Peyer's patch (tissue), 4 donors: ENCODE measurements at regions not wholly inside any gene's neighbourhood (a gene's known extent, or its start where the extent isn't known, plus 50 kb on each side); places are given as distances from the start of the nearest gene placed in this dataset.
"Not testable (repeated sequence)": the region's sequence is repeated elsewhere in the genome, so short reads cannot be mapped to it uniquely, and the experiment has no call there.

Experiments used
- DNase-seq, 3 donors: peaks; one replicate each; pipeline ENCODE4 v3.0.0-alpha.2; 2017 to 2019
- H3K27ac ChIP-seq, 4 donors: fragments of 200-600 bp; sonication (generic); one replicate each; pipeline ENCODE4 v1.5.1; 2016 to 2019
- H3K27me3 ChIP-seq, 2 donors: fragments of 200-600 bp; sonication (generic); one replicate each; pipeline ENCODE4 v1.5.1; 2019
- H3K36me3 ChIP-seq, 3 donors: fragments of 200-600 bp; sonication (generic); one replicate each; pipeline ENCODE4 v1.5.1; 2016 to 2019
- H3K4me1 ChIP-seq, 4 donors: fragments of 200-600 bp; sonication (generic); one replicate each; pipeline ENCODE4 v1.5.1; 2016 to 2019
- H3K4me3 ChIP-seq, 4 donors: fragments of 200-600 bp; sonication (generic); 1 replicate in 3 of 4; 2 replicates in 1 of 4; pipeline ENCODE4 v1.5.1; 2016 to 2019; ENCODE audit warnings: mild to moderate bottlenecking in 1 of 4
- H3K9me3 ChIP-seq, 4 donors: fragments of 200-600 bp; sonication (generic); one replicate each; pipeline ENCODE4 v1.5.1; 2016 to 2019; ENCODE audit warnings: mild to moderate bottlenecking in 1 of 4
- POLR2A ChIP-seq, 2 donors: fragments of 450-650 bp; IDR thresholded peaks; one replicate each; pipeline ENCODE4 v1.5.1; 2017; ENCODE audit warnings: antibody characterized with exemption in 2 of 2, mild to moderate bottlenecking in 2 of 2, moderate library complexity in 2 of 2
- TF ChIP-seq, protein P1 (sequence below), 6 experiments: fragments of 450-650 bp in 4 of 6; fragments of 200-600 bp in 2 of 6; sonication (generic) in 1 of 6; IDR thresholded peaks; one replicate each; pipeline ENCODE4 v1.5.1; 2017 to 2019; ENCODE audit warnings: antibody characterized with exemption in 6 of 6, mild to moderate bottlenecking in 3 of 6, moderate library complexity in 1 of 6

DNA sequence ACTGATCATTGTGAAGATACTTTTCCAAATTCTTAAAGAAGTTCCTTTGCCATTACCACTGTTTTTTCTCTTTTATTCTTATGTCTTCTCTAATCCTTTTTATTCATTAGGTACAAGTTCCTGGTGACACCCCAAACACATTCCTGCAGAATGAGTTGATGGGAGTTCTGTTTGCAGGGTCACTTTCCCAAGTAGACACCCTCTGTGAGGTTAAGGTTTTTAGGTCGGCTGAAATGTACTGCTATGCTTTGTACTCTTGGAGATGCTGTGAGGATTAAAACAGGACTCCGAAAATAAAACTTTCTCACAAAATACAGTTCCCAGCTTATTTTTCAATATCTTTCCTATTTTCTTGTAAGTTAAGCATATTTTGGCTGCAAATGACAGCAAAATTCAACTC lies 143.3 kb upstream of the TLE4 start:
- no peaks in the 10 kb centered on the region for H3K4me1 ChIP-seq
- H3K27me3 ChIP-seq, result no peaks in the 10 kb centered on the region
- no peak overlapping the region for H3K4me3 ChIP-seq
- no peaks in the 10 kb centered on the region for H3K36me3 ChIP-seq
- no peaks in the 10 kb centered on the region for H3K9me3 ChIP-seq
- DNase-seq, result no peak
- H3K27ac ChIP-seq, result no peak overlapping the region
- no peak for TF ChIP-seq POLR2A (IDR thresholded peaks at IDR 0.05)
- TF ChIP-seq, protein P1, sequence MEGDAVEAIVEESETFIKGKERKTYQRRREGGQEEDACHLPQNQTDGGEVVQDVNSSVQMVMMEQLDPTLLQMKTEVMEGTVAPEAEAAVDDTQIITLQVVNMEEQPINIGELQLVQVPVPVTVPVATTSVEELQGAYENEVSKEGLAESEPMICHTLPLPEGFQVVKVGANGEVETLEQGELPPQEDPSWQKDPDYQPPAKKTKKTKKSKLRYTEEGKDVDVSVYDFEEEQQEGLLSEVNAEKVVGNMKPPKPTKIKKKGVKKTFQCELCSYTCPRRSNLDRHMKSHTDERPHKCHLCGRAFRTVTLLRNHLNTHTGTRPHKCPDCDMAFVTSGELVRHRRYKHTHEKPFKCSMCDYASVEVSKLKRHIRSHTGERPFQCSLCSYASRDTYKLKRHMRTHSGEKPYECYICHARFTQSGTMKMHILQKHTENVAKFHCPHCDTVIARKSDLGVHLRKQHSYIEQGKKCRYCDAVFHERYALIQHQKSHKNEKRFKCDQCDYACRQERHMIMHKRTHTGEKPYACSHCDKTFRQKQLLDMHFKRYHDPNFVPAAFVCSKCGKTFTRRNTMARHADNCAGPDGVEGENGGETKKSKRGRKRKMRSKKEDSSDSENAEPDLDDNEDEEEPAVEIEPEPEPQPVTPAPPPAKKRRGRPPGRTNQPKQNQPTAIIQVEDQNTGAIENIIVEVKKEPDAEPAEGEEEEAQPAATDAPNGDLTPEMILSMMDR (IDR thresholded peaks at IDR 0.05), result no peak

DNA sequence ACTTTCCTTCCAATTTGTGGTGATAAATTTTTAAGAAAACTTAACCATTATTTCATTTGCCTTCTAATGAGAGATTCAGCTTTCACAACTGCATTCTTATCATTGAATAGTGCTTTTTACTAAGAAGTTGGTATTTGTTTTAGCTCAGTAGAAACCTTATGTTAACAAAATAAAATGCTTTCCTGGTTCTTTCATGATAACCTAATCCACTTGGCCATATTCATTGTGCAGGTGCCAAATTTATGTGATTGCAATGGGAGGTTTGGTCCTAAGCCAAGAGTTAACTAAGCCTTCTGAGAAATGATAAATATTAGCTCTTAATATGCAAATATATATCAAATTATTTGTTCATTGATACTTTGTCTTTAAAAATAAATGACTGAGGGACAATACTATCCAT lies 141.1 kb upstream of the TLE4 start:
- Histone ChIP-seq H3K36me3 (no peaks in the 10 kb centered on the region), H3K27ac (no peak overlapping the region), H3K9me3 (no peaks in the 10 kb centered on the region), H3K4me1 (no peaks in the 10 kb centered on the region), H3K27me3 (no peaks in the 10 kb centered on the region), H3K4me3 (no peak overlapping the region)
- no peak for DNase-seq
- no peak for TF ChIP-seq POLR2A (IDR thresholded peaks at IDR 0.05)
- TF ChIP-seq, protein P1 (IDR thresholded peaks at IDR 0.05), result no peak

DNA sequence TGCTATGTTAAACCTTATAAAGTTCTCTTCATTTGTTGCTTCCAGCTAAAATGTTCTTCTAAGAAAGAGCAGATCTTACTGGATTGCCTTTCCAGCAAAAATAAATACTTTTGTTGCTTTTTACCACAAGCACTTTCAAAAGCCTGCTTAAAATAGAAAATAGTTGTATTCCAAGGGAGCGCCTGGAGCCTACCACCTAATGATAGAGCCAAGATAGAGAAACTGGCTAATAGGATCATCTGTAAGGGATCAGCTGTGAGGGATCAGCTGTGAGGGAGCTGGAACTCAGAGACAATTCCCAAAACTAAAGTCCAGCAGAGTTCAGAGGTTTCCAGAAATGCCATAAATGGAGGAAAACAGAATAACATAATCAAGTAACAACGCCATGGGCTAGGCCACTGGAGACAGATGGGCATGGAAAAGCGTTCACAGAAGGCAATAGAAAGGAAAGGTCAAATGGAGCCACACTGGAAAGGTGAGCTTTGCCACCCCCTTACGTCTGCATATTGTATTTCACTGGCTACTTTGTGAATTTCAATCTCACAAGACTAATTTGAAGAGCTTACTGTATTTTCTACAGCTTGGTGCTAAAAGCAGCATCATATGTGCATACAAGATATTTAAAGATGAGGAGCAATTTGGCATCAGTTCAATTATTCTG lies 140.6 kb upstream of the TLE4 start:
- Histone ChIP-seq H3K4me1 (no peaks in the 10 kb centered on the region), H3K9me3 (no peaks in the 10 kb centered on the region), H3K27ac (no peak overlapping the region), H3K36me3 (no peaks in the 10 kb centered on the region), H3K4me3 (no peak overlapping the region), H3K27me3 (no peaks in the 10 kb centered on the region)
- TF ChIP-seq, protein P1 (IDR thresholded peaks at IDR 0.05), result no peak
- TF ChIP-seq POLR2A (IDR thresholded peaks at IDR 0.05), result no peak
- no peak for DNase-seq

DNA sequence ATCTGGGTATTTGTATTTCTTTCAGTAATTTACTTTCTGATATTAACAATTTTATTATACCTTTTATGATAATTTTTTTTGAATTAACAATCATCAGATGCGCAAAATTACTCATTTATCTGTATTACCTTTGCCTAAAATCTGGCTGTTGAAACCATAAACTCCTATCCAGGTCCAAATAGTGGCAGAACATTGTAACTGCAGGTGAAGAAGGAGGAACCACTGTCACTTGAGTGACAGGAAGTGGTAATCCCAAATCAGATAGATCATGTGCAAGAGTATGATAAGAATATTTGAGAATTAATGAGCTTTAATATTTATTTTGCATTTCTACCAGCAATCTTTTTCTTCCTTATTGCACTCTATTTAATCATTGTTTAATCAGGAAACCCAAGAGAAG lies 139.3 kb upstream of the TLE4 start:
- no peaks in the 10 kb centered on the region for H3K9me3 ChIP-seq
- no peak overlapping the region for H3K4me3 ChIP-seq
- no peaks in the 10 kb centered on the region for H3K4me1 ChIP-seq
- no peak overlapping the region for H3K27ac ChIP-seq
- H3K27me3 ChIP-seq, result no peaks in the 10 kb centered on the region
- no peaks in the 10 kb centered on the region for H3K36me3 ChIP-seq
- TF ChIP-seq, protein P1 (IDR thresholded peaks at IDR 0.05), result no peak
- TF ChIP-seq POLR2A (IDR thresholded peaks at IDR 0.05), result no peak
- DNase-seq, result no peak

DNA sequence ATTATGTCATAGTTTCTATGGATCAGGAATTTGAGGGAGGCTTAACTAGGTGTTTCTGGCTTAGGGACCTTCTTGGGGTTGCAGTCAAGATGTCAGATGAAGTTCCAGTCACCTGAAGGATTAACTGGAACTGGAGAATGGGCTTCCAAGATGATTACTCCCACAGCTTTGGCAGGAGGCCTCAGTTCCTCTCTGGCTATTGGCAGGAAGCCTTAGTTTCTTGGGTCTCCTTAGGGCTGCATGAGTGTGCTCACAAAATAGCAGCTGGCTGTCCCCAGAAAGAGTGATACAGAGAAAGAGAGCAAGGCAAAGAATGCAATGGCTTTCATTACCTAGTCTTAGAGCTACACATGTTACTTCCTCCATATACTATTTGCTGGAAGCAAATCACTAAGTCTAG lies 138.1 kb upstream of the TLE4 start:
- Histone ChIP-seq H3K27me3 (no peaks in the 10 kb centered on the region), H3K36me3 (no peaks in the 10 kb centered on the region), H3K4me3 (no peak overlapping the region), H3K27ac (no peak overlapping the region), H3K9me3 (no peaks in the 10 kb centered on the region), H3K4me1 (no peaks in the 10 kb centered on the region)
- DNase-seq, result no peak
- TF ChIP-seq, protein P1 (IDR thresholded peaks at IDR 0.05), result no peak

DNA sequence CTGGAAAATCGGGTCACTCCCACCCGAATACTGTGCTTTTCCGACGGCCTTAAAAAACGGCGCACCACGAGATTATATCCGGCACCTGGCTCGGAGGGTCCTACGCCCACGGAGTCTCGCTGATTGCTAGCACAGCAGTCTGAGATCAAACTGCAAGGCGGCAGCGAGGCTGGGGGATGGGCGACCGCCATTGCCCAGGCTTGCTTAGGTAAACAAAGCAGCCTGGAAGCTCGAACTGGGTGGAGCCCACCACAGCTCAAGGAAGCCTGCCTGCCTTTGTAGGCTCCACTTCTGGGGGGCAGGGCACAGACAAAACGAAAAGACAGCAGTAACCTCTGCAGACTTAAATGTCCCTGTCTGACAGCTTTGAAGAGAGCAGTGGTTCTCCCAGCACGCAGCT lies 132.5 kb upstream of the TLE4 start:
- H3K27ac ChIP-seq, H3K4me1 ChIP-seq, H3K4me3 ChIP-seq, H3K36me3 ChIP-seq, DNase-seq, H3K27me3 ChIP-seq, H3K9me3 ChIP-seq: not testable (repeated sequence)
